ENCODE measurements at regions not wholly inside any gene's neighbourhood (a gene's known extent, or its start where the extent isn't known, plus 50 kb on each side); places are given as distances from the start of the nearest gene placed in this dataset.

- DNase-seq (ENCODE audit: low spot score in 2 of 2) = no peak
- H3K4me3 ChIP-seq (ENCODE audit: low read depth, poor library complexity, severe bottlenecking) = no peak overlapping the region
- 74 to 76% methylated on average over 9 of the region's 9 CpGs for WGBS, 2 donors
- no peak for TF ChIP-seq CTCF (IDR thresholded peaks at IDR 0.05)
- no peak for TF ChIP-seq POLR2A (IDR thresholded peaks at IDR 0.05)
- intact Hi-C loops (cut with DNase I; ENCODE audit: low total_unique reads) = no loop called here
Observed at GRCh38 chr14:89531661-89532335, 114.8 kb upstream of the FOXN3 start.

- H3K4me3 ChIP-seq (ENCODE audit: low read depth, poor library complexity, severe bottlenecking) = no peak overlapping the region
- WGBS, 2 donors = 85 to 92% methylated on average over 4 of the region's 4 CpGs
- DNase-seq (ENCODE audit: low spot score in 2 of 2) = no peak
- no peak for TF ChIP-seq POLR2A (IDR thresholded peaks at IDR 0.05)
- no peak for TF ChIP-seq CTCF (IDR thresholded peaks at IDR 0.05)
- intact Hi-C loops (cut with DNase I; ENCODE audit: low total_unique reads) = no loop called here
Observed at GRCh38 chr14:89524990-89525667, 108.1 kb upstream of the FOXN3 start.

GRCh38 chr14:89524412-89524811, 107.4 kb upstream of the FOXN3 start:
- no peak for TF ChIP-seq POLR2A (IDR thresholded peaks at IDR 0.05)
- no peak for TF ChIP-seq CTCF (IDR thresholded peaks at IDR 0.05)
- DNase-seq (ENCODE audit: low spot score in 2 of 2) = no peak
- intact Hi-C loops (cut with DNase I; ENCODE audit: low total_unique reads) = no loop called here
- H3K4me3 ChIP-seq (ENCODE audit: low read depth, poor library complexity, severe bottlenecking) = no peak overlapping the region

GRCh38 chr14:89521988-89522387, 105.0 kb upstream of the FOXN3 start:
- H3K4me3 ChIP-seq (ENCODE audit: low read depth, poor library complexity, severe bottlenecking) = no peak overlapping the region
- TF ChIP-seq CTCF (IDR thresholded peaks at IDR 0.05) = no peak
- no peak for TF ChIP-seq POLR2A (IDR thresholded peaks at IDR 0.05)
- DNase-seq (ENCODE audit: low spot score in 2 of 2) = no peak
- intact Hi-C loops (cut with DNase I; ENCODE audit: low total_unique reads) = no loop called here

- 96% methylated on average over 10 of the region's 10 CpGs for whole genome bisulfite sequencing, 2 donors
- DNase-seq (ENCODE audit: low spot score in 2 of 2) = no peak
- TF ChIP-seq CTCF (IDR thresholded peaks at IDR 0.05) (no peak), POLR2A (IDR thresholded peaks at IDR 0.05) (no peak)
- no peak overlapping the region for H3K4me3 ChIP-seq (ENCODE audit: low read depth, poor library complexity, severe bottlenecking)
- intact Hi-C loops (cut with DNase I; ENCODE audit: low total_unique reads) = no loop called here
Observed at GRCh38 chr14:89519040-89519439, 102.0 kb upstream of the FOXN3 start.

GRCh38 chr14:89516173-89516572, 99.1 kb upstream of the FOXN3 start:
- 95% methylated on average over 5 of the region's 5 CpGs for WGBS, 2 donors
- no peak overlapping the region for H3K4me3 ChIP-seq (ENCODE audit: low read depth, poor library complexity, severe bottlenecking)
- DNase-seq (ENCODE audit: low spot score in 2 of 2) = no peak
- intact Hi-C loops (cut with DNase I; ENCODE audit: low total_unique reads) = no loop called here
- no peak for TF ChIP-seq POLR2A (IDR thresholded peaks at IDR 0.05)
- no peak for TF ChIP-seq CTCF (IDR thresholded peaks at IDR 0.05)
